ENCODE measurements at regions not wholly inside any gene's neighbourhood (a gene's known extent, or its start where the extent isn't known, plus 50 kb on each side); places are given as distances from the start of the nearest gene placed in this dataset.

DNA sequence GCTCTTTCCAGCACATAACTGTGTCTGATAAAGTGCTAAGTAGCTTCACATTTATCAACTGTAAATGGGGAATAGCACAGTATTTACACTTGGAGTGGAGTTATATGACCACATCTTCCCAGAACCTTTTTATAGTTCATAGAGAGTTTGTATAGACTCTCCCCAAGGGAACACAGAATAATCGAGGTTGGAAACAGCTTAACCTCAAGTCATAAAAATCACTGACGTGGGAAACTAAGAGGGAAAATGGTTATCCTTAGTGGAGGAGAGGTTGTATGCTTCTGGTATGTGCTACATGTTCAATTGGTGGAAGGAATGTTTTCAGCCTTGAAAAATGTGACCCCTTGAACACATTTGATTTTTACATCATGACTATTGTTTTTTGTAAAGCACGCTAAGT, 167.9 kb upstream of the KIAA1217 start:
- Histone ChIP-seq H3K27me3 (no peaks in the 10 kb centered on the region), H3K4me1 (replicated peaks in 1 of 2) (no peaks in the 10 kb centered on the region), H3K27ac (no peak overlapping the region), H3K4me3 (no peak overlapping the region), H3K36me3 (replicated peaks in 1 of 2) (no peaks in the 10 kb centered on the region), H3K9me3 (replicated peaks in 1 of 3) (peaks cover 0 to 5% (median 0%) of the 10 kb centered on the region in 3 donors)
- TF ChIP-seq, protein P1, sequence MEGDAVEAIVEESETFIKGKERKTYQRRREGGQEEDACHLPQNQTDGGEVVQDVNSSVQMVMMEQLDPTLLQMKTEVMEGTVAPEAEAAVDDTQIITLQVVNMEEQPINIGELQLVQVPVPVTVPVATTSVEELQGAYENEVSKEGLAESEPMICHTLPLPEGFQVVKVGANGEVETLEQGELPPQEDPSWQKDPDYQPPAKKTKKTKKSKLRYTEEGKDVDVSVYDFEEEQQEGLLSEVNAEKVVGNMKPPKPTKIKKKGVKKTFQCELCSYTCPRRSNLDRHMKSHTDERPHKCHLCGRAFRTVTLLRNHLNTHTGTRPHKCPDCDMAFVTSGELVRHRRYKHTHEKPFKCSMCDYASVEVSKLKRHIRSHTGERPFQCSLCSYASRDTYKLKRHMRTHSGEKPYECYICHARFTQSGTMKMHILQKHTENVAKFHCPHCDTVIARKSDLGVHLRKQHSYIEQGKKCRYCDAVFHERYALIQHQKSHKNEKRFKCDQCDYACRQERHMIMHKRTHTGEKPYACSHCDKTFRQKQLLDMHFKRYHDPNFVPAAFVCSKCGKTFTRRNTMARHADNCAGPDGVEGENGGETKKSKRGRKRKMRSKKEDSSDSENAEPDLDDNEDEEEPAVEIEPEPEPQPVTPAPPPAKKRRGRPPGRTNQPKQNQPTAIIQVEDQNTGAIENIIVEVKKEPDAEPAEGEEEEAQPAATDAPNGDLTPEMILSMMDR (IDR thresholded peaks at IDR 0.05): no peak
- TF ChIP-seq POLR2A (IDR thresholded peaks at IDR 0.05): no peak
- intact Hi-C loops (cut with DNase I): no loop called here
- no peak for DNase-seq
- WGBS, 4 donors: 49 to 73% (median 64%) methylated on average over 3 of the region's 3 CpGs

DNA sequence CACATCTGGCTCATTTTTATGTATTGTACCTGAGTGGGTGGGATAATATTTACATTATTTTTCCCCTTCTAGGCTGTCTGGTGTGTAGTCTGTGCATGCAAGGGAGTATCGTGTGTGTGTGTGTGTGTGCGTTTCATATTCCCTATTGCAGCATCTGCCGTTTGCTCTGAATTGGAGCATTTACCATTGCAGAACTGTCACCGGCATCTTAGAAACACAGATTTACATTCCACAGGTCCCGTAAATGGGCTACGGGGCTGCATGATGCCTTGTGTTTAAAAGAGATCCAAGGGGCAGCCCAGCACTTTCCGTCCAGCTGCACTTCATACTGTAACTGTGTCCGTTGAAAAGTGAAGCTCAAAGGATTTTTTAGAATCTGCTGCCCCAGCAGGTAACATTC, 167.1 kb upstream of the KIAA1217 start:
- 71 to 87% (median 84%) methylated on average over 8 of the region's 8 CpGs for WGBS, 4 donors

DNA sequence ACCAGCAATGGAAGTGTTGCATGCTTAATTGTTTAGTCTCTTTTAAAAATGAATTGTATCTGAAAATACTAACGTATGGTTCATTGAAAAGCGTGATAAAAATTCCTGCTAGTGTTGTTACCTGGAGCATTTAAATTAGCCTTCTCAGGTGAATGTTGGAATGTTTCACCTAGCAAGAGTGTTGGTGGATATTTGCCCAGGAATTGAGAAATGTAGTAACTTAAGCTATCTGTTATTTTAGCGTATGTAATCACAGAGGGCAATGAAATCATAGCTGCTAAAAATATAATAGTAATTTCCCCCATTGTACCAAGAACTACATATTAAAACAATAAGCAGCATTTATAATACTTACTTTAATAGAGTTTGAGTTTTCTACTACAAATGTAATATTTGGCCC, 166.1 kb upstream of the KIAA1217 start:
- Histone ChIP-seq H3K27ac (no peak overlapping the region), H3K9me3 (replicated peaks in 1 of 3) (peaks cover 0 to 5% (median 0%) of the 10 kb centered on the region in 3 donors), H3K4me3 (no peak overlapping the region), H3K27me3 (no peaks in the 10 kb centered on the region), H3K36me3 (replicated peaks in 1 of 2) (no peaks in the 10 kb centered on the region), H3K4me1 (replicated peaks in 1 of 2) (no peaks in the 10 kb centered on the region)
- WGBS, 4 donors: 79 to 91% (median 88%) methylated on average over 3 of the region's 3 CpGs
- intact Hi-C loops (cut with DNase I): no loop called here
- DNase-seq: no peak
- no peak for TF ChIP-seq POLR2A (IDR thresholded peaks at IDR 0.05)
- TF ChIP-seq, protein P1 (IDR thresholded peaks at IDR 0.05): no peak

More for the DNA sequence above, 167.1 kb upstream of the KIAA1217 start:
- Histone ChIP-seq H3K9me3 (replicated peaks in 1 of 3) (peaks cover 0 to 5% (median 0%) of the 10 kb centered on the region in 3 donors), H3K27me3 (no peaks in the 10 kb centered on the region), H3K27ac (no peak overlapping the region), H3K4me3 (no peak overlapping the region), H3K36me3 (replicated peaks in 1 of 2) (no peaks in the 10 kb centered on the region), H3K4me1 (replicated peaks in 1 of 2) (no peaks in the 10 kb centered on the region)
- intact Hi-C loops (cut with DNase I): no loop called here
- no peak for TF ChIP-seq POLR2A (IDR thresholded peaks at IDR 0.05)
- TF ChIP-seq, protein P1 (IDR thresholded peaks at IDR 0.05): no peak
- DNase-seq: no peak

DNA sequence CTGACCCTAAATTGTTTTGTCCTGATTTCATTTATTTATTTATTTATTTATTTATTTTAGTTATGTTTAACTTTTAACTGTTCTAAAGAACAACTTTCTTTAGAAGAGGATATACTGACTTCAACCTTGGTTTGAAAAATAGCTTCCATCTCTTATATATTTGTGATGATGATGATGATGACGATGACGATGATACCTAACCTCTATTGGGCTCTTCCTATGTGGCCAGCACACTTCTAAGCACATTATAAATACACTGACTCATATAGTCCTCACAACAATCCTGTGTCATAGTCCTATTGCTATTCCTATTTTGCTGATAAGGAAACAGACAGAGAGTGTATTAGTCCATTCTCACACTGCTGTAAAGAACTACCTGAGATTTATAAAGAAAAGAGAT, 162.9 kb upstream of the KIAA1217 start:
- Histone ChIP-seq H3K27ac (no peak overlapping the region), H3K4me1 (replicated peaks in 1 of 2) (no peaks in the 10 kb centered on the region), H3K4me3 (no peak overlapping the region), H3K36me3 (replicated peaks in 1 of 2) (no peaks in the 10 kb centered on the region), H3K27me3 (no peaks in the 10 kb centered on the region), H3K9me3 (replicated peaks in 1 of 3) (peaks cover 0 to 5% (median 0%) of the 10 kb centered on the region in 3 donors)
- no peak for TF ChIP-seq POLR2A (IDR thresholded peaks at IDR 0.05)
- TF ChIP-seq, protein P1 (IDR thresholded peaks at IDR 0.05): no peak
- no peak for DNase-seq
- intact Hi-C loops (cut with DNase I): no loop called here
- 83 to 89% (median 86%) methylated on average over 2 of the region's 2 CpGs for WGBS, 4 donors
